Sigmoid colon (tissue), 4 donors: ENCODE measurements at regions not wholly inside any gene's neighbourhood (a gene's known extent, or its start where the extent isn't known, plus 50 kb on each side); places are given as distances from the start of the nearest gene placed in this dataset.

Source experiments
- EP300 ChIP-seq, 4 donors: sonication (generic); formaldehyde crosslinking; IDR thresholded peaks; one replicate each; pipeline ENCODE4 v1.6.1; 2017; ENCODE audit warnings: antibody characterized with exemption in 4 of 4
- POLR2A ChIP-seq, 2 donors: fragments of 450-650 bp; IDR thresholded peaks; one replicate each; pipeline ENCODE4 v1.6.1; 2016; ENCODE audit warnings: antibody characterized with exemption in 2 of 2, mild to moderate bottlenecking in 2 of 2, moderate library complexity in 2 of 2
- POLR2AphosphoS5 ChIP-seq, 4 donors: sonication (generic); formaldehyde crosslinking; IDR thresholded peaks; one replicate each; pipeline ENCODE4 v1.6.1; 2017; ENCODE audit warnings: antibody characterized with exemption in 4 of 4
- TF ChIP-seq, protein P1 (sequence below), 4 experiments: fragments of 450-650 bp in 3 of 4; fragments of 200-600 bp in 1 of 4; IDR thresholded peaks; one replicate each; pipeline ENCODE4 v1.5.1; 2016 to 2019; ENCODE audit warnings: antibody characterized with exemption in 4 of 4, mild to moderate bottlenecking in 3 of 4, moderate library complexity in 2 of 4

GRCh38 chr2:216784456-216784855 lies 75.4 kb downstream of the TNP1 start:
- TF ChIP-seq POLR2AphosphoS5 (IDR thresholded peaks at IDR 0.05) (no peak), POLR2A (IDR thresholded peaks at IDR 0.05) (no peak), EP300 (IDR thresholded peaks at IDR 0.05) (no peak)
- TF ChIP-seq, protein P1, sequence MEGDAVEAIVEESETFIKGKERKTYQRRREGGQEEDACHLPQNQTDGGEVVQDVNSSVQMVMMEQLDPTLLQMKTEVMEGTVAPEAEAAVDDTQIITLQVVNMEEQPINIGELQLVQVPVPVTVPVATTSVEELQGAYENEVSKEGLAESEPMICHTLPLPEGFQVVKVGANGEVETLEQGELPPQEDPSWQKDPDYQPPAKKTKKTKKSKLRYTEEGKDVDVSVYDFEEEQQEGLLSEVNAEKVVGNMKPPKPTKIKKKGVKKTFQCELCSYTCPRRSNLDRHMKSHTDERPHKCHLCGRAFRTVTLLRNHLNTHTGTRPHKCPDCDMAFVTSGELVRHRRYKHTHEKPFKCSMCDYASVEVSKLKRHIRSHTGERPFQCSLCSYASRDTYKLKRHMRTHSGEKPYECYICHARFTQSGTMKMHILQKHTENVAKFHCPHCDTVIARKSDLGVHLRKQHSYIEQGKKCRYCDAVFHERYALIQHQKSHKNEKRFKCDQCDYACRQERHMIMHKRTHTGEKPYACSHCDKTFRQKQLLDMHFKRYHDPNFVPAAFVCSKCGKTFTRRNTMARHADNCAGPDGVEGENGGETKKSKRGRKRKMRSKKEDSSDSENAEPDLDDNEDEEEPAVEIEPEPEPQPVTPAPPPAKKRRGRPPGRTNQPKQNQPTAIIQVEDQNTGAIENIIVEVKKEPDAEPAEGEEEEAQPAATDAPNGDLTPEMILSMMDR (IDR thresholded peaks at IDR 0.05), result no peak
